GM13976 (cell line): ENCODE measurements at regions not wholly inside any gene's neighbourhood (a gene's known extent, or its start where the extent isn't known, plus 50 kb on each side); places are given as distances from the start of the nearest gene placed in this dataset.

Experiments
- DNase-seq: peaks from one replicate; pipeline ENCODE4 v3.0.0; 2012; ENCODE audit warnings: low spot score
- in situ Hi-C: fragments of 300-500 bp; cut with MboI; formaldehyde crosslinking; loops from one replicate; pipeline ENCODE4 v1.12.0; 2022; ENCODE audit warnings: low sequenced_read_pairs, mixed read lengths, inconsistent platforms; ENCODE audit not compliant: unreplicated experiment
- TF ChIP-seq, protein P1 (sequence below): IDR thresholded peaks from 2 replicates; pipeline ENCODE4 v1.5.1; 2012; ENCODE audit warnings: borderline replicate concordance, mild to moderate bottlenecking; ENCODE audit not compliant: insufficient read depth; ENCODE audit errors: extremely low read depth, missing control alignments, control extremely low read depth

DNA sequence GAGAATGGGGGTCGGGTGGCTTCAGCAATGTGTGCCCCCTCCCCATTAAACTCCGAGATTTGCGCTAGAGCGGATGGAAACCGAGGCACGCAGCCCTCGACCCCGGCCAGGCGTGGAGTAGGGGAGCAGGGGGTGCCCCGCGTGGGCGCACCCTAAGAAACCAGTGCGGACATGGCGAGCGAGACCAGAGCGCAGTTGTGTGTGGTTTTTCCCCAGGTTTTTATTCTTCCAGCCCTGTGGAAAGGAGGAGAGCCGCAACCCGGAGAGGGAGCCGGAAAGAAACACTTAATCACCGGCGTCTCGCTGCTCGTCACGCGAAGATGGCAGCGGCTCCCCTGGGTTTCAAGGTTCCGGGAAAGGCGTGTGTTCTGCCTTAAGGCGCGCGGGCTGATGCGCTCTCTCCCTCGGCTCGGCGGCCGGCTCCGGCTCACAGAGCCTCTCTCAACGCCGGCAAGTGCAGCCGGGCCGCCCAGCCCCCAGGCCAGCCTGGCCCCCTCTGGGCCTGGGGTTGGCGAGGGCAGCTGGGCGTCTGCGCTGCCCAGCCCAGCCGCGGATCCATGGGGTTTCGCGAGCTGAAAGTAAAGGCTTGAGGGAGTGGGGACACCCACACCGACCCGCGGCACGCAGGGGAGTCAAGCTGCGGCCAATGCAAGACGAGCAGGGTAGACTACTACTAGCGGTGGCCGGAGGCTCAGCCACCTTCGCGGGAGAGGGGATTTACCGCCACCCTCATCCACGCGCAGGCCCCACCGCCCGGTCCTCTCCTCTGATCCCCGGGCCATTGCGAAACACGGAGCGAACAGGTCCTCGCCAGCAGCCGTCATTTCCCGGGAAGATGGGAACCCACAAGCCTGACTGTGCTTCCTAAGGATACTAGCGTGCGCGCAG, 74.0 kb upstream of the BCOR start:
- in situ Hi-C loops, result loop anchor here (10.0 kb wide), 1 partner anchor 157 kb away; no protein-coding TSS in a partner anchor
- TF ChIP-seq, protein P1, sequence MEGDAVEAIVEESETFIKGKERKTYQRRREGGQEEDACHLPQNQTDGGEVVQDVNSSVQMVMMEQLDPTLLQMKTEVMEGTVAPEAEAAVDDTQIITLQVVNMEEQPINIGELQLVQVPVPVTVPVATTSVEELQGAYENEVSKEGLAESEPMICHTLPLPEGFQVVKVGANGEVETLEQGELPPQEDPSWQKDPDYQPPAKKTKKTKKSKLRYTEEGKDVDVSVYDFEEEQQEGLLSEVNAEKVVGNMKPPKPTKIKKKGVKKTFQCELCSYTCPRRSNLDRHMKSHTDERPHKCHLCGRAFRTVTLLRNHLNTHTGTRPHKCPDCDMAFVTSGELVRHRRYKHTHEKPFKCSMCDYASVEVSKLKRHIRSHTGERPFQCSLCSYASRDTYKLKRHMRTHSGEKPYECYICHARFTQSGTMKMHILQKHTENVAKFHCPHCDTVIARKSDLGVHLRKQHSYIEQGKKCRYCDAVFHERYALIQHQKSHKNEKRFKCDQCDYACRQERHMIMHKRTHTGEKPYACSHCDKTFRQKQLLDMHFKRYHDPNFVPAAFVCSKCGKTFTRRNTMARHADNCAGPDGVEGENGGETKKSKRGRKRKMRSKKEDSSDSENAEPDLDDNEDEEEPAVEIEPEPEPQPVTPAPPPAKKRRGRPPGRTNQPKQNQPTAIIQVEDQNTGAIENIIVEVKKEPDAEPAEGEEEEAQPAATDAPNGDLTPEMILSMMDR, result no peak
- DNase-seq, result no peak

DNA sequence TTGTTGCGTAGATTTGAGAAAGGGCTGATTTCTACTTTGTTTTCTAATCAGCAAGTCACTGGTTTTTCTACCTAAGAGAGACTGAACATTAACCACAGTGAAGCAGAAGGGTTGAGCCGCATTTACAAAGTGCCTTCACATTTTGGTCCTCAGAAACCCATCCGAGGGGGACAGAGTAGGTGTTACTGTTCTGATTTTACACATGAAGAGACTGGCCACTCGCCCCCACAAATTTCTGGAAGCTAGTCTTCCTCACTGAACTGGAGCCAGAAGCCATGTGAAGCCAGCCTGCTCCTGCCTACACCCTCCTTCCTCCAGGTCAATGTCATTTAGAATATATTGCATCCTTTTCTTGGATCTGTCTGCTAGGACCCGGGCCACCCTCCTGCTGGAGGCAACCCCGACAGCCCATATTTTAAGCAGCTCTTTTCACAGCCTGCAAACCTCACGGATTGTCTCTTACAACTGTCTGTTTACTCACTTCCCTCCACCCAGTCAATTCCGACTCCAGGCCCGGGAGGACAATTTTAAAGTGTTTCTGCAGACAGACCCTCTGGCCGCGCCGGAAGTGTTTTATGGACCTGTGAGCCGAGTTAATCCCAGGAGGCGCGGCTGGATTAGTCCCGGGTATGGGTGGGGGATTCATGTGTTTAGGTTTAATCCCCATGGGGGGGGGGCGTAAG, 73.2 kb upstream of the BCOR start:
- TF ChIP-seq, protein P1, result no peak
- no peak for DNase-seq
- in situ Hi-C loops, result loop anchor here (10.0 kb wide), 1 partner anchor 156 kb away; no protein-coding TSS in a partner anchor

DNA sequence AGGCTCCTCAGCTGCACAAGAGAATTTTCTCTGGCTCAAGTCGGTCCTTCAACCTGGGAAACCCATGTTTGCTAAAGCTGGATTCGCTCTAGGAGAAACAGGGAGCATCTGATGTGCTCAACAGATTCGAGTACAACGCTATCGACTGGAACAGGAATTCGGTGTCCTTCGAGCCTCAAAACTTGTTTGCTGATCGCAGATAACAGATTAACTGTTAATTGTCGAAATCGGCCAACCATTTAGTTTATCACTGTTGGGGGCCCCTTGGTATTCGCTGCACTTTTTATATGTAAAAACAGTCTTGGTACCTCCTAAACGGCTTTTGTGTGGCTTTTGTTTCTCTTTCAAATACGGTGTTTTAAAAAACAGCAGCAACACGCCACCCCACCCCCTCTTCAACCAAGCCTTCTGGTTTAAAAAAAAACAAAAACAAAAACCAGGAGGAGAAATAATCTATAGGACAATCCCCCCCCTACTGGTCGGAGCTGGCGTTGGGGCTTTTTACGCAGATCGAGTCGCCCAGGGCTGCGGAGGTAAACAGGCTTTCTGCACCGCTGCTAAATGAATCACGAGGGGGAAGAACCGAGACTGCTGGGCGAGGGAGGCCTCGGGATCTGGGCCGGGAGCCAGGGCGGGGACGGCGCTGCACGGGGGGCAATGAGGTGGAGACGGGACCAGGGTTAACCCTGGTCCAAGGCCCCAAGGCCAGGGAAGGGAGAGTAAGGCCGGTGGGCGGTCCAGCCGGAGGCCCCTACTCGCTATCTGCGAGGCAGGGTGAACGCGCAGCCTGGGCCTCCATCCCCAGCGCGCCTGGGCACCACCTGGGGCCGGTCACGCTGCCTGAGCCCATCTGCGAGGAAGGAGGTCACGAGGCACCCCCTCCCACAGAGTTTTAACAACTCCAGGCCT, 71.7 kb upstream of the BCOR start:
- in situ Hi-C loops, result loop anchor here (10.0 kb wide), 2 partner anchors 65 to 155 kb away; no protein-coding TSS in a partner anchor
- DNase-seq, result peak; percentile 70
- TF ChIP-seq, protein P1, result peak; percentile 47

DNA sequence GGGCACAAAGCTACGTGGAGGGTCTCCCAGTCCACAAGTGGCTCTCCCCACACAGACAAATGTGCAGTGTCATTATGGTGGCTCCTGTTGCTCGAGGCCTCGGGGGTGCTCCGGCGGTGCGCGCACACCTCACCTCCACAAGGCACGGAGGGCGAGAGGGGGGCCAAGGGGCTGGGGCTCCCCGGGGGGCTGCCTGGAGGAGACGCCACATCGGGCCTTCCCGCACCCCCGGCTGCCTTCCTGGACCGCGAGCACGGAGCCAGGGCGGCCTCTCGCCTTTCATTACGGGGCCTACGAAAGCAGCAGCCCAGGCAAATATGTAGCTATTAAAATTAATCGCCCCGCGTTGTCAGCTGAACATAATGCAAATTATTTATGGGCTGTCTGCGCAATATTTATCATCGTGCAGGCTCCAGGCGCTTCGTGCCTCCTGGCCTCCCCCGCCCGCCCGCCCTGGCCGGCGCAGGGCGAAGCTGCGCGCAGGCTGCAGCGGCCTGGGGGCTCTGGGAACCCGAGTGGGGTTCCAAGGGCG, 70.8 kb upstream of the BCOR start:
- TF ChIP-seq, protein P1, result no peak
- DNase-seq, result no peak
- in situ Hi-C loops, result loop anchor here (10.0 kb wide), 1 partner anchor 64 kb away; no protein-coding TSS in a partner anchor

DNA sequence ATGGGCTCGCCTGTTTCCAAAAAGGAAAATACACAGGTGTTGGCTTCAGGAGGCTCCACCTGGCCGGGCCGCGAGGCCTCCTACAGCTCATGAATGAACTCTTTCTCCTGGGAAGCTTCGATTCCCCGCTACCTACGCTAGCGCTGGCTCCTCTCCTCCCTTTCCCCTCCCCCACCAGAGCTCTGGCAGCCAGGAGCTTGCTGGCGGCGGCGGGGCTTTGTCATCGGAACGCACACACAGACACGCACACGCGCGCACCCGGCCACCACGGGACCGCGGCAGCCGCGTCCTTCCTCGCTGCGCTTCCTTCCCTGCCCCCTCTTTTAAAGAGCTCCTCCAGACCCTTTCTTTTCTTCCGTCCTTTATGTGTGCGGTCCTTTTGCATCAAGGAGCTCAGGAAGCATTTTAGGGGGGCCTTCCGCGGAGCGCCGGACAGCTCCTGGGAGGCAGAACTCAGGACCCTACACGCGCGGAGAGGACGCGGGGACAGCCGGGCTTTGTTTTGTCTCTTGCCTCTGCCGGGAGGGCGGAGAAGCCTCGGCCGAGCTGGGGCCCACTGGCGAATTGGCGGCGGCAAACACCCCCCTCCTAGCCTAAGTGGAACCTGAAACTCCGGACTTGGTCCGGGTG, 70.2 kb upstream of the BCOR start:
- in situ Hi-C loops, result loop anchor here (10.0 kb wide), 1 partner anchor 63 kb away; no protein-coding TSS in a partner anchor
- no peak for DNase-seq
- TF ChIP-seq, protein P1, result no peak
